Stomach (tissue), 4 donors: ENCODE measurements at regions not wholly inside any gene's neighbourhood (a gene's known extent, or its start where the extent isn't known, plus 50 kb on each side); places are given as distances from the start of the nearest gene placed in this dataset.

Experiments
- EP300 ChIP-seq: sonication (generic); formaldehyde crosslinking; IDR thresholded peaks from one replicate; pipeline ENCODE4 v1.6.1; 2017; ENCODE audit warnings: antibody characterized with exemption
- POLR2AphosphoS5 ChIP-seq, 3 donors: sonication (generic); formaldehyde crosslinking; IDR thresholded peaks; one replicate each; pipeline ENCODE4 v1.6.1; 2016; ENCODE audit warnings: antibody characterized with exemption in 3 of 3

- TF ChIP-seq POLR2AphosphoS5 (IDR thresholded peaks at IDR 0.05) (no peak), EP300 (no peak)
Measured at GRCh38 chr11:27896096-27896495, 195.8 kb upstream of the BDNF start.
